Kidney capillary endothelial cell (primary cell): ENCODE measurements at regions not wholly inside any gene's neighbourhood (a gene's known extent, or its start where the extent isn't known, plus 50 kb on each side); places are given as distances from the start of the nearest gene placed in this dataset.
"Not testable (repeated sequence)": the region's sequence is repeated elsewhere in the genome, so short reads cannot be mapped to it uniquely, and the experiment has no call there.

Experiments
- DNase-seq: peaks from one replicate; pipeline ENCODE4 v3.0.0-alpha.2; 2018; ENCODE audit warnings: low spot score

DNA sequence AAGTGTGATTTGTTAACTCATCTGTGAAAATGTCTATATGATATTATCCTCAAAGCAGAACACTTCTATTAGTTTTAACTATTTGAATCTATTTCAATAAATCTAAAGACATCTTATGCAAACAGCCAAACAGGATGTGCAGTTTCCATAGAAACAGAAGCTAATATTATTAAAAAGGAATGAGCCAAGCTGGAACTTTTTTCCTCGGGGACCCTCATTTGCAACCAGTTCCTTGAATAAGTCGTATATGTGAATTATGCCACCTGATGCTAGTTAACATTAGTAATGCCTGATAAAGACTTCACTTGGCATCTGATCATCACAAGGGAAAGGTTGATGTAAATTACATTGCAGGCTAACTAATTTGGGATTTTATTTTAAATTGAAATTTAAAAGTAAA lies 216.9 kb upstream of the SMLR1 start:
- no peak for DNase-seq

DNA sequence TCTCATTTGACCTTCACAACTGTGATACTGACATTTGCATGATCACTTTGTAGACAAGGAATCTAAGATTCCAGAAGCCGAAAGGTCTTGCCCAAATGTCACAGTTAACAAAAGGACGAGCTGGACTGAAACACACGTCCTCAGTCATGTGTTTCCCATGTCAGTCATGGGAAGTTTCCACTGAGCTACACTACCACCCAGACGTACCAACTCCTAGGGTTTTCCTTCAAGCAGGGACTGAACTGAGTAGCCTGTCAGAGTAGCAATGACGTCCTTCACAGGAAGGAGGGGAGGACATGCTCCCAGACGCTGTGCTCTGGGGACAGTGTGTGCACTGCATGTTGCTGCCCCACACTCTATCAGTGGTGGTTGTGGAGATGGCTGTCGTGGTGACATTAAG lies 215.8 kb upstream of the SMLR1 start:
- DNase-seq = no peak

DNA sequence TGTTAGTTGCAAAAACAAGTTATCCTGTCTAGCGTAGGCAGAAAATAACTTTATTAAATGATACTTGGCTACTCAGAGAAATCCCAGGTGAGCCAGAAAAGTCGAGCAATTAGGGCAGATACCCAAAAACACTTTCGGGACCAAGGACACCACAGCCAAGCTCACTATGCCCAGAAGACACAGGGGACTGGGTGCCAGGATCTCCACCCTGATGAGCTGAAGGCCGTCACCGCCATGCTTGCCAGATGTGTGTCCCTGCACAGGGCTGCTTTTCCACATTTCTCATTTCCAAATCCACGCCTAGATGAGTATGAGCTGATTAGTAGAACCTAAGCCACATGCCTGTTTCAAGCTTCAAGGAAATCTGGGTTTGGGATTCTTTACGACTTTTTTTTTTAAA lies 214.0 kb upstream of the SMLR1 start:
- no peak for DNase-seq

DNA sequence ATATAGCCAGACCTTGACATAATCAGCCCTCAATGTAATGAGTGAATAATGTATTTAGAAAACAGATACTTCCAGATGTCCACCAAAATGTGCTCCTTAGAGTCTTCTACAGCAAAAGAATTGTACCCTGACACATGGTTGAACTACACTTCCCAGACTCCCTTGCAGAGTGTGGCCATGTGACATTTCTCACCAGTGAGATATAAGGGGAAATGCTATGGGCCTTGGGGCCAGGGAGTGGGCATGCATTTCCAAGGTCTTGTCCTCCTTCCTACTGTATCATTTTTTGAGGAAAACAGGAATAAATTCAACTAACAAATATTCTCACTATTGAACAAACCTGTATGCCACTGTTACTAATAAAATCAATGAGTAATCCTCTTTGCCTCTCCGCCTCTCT lies 211.4 kb upstream of the SMLR1 start:
- DNase-seq = no peak

DNA sequence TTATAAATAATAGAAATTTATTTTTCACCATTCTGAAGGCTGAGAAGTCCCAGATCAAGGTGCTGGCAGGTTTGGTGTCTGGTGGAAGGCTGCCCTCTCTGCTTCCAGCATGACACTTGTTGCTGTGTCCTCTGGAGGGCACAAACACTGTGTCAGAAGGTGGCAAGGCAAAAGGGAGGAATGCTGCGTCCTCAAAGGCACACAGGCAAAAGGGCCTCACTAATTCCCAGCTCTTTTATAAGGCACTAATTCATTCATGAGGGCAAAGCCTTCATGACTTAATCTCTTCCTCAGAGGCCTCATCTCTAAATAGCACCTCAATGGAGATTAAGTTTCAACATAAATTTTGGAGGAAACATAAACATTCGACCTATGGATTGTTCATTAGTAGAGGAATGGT lies 209.5 kb upstream of the SMLR1 start:
- DNase-seq = no peak

DNA sequence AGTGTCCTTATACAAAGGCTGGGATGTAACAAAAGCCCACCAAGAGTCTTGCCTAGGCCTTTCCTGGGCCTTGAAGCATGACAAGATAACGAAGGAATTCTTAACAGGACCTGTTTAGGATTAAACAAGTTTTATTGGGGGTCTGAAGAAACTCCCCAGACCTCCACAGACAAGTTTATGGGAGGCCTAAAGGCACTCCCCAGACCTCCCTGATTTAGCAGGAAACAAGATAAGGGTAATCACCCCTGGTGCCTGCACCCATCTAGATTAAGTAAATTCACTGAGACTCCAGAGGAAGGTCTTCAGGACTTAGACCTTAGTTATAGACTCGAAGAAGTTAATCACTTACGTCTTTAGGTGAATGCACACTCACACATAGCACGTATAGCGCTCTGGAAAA lies 208.4 kb upstream of the SMLR1 start:
- not testable (repeated sequence) for DNase-seq

DNA sequence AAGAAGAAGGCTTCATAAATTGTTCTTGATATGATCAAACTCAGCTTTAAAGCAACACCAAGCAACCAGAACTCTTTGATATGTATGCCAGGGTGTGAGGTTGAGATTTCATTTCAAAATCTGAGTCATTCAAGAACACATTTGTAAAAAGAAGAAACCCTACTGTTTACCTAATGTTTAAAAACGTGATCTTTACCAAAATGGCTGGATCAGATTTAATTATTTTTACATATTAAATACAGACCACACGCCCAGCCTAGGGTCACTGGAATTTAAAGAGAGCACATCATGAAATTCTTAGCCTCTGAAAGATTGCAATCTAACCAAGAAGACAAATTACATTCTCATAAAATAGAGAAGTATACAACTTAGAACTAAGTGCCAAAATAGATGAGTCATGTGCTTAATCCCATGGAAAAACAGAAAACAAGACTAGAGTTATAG lies 206.8 kb upstream of the SMLR1 start:
- DNase-seq = no peak

DNA sequence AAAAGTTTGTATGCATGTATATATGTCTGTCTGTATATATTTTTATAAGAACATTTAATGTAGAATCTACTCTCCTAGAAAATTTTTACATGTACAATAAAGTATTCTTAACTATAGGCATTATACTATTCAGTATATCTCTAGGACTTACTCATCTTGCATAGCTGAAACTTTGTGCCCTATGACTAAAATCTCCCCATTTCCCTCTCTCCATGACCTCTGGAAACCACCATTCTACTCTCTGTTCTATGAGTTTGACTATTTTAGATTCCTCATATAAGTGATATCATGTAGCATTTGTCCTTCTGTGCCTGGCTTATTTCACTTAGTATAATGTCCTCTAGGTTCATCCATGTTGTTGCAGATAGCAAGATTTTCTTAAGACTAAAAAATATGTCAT lies 205.1 kb upstream of the SMLR1 start:
- no peak for DNase-seq

DNA sequence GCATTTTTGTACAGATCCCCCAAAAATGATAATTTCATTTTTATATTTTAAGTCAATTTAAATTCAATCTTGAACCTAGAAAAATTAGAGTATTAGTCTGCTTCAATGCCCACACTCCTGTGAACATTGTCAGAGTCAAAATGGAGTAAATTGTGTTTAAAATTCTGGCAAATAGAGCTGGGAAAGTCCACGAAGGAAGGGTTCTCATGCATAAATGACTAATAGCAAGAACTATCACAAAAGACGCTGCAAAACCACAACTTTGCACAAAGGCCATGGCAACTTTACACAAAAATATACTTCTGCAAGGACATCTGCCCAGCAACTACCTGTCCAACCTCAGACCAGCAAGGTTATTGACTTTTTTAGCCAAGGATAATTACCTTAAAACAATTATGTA lies 203.2 kb upstream of the SMLR1 start:
- DNase-seq = no peak

DNA sequence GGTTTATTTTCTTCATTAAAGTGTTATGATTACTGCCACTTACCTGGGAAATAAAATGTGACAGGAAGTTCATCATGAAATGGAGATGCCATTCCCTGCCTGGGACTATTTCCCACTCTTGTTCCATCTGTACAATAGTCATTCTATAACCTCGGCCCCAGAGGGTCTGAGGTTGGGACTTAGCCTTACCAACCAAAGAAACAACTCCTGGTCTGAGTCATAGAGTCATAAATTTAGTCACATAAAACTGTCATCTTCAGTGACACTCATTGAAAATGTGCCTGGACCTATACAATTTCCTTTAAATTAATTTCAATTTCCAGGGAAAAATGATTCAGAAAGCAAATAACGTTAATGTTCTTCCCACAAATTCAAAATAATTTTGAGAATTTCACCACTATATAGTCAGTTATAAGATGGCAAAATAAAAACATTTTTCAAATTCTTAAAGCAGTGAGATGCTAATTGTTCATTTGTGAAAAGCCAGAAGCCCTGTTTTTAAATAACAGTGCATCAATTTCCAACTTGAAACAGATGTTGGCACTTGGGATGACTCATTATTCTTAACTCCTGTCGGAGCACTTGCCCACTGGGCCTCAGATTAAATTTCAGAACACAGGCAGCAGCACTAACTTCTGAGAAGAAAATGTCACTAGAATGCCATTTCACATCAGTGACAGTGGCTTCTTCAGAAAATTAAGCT lies 201.2 kb upstream of the SMLR1 start:
- peak; percentile 22 for DNase-seq

DNA sequence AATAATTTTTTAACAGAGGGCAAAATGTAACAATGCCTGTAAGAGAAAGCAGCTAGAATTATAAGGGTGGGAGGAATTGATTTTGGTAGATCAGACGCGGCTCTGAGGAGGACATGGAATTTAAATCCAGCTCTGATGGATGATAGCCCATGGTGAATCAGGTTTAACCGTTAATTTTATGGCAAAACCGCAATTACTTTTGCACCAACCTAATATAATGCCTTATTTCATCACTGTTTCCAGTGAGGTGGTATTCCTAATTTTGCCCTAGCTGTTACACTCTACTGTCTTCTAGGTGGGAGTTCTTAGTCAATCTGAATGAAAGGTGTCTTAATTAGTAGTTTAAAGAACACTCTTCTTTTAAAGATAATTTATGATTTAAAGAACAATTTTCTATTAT lies 198.3 kb upstream of the SMLR1 start:
- no peak for DNase-seq

DNA sequence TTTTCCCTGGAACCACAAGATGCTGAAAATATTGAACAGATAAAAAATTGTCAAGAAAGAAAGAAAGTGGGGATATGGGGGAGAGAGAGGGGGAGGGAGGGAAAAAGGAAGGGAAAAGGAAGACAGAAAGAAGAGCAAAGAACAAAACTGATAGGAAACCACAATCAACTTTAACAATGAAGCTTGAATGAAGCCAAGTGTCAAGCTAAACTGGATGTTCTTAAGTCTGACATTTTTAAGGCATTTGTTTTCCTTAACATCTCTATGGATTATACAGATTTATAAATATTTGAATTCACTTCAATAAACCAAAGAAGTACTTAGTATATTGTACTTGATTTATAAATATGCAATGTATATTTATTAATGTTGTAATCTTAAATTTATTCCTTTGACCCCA lies 197.6 kb upstream of the SMLR1 start:
- DNase-seq = no peak

DNA sequence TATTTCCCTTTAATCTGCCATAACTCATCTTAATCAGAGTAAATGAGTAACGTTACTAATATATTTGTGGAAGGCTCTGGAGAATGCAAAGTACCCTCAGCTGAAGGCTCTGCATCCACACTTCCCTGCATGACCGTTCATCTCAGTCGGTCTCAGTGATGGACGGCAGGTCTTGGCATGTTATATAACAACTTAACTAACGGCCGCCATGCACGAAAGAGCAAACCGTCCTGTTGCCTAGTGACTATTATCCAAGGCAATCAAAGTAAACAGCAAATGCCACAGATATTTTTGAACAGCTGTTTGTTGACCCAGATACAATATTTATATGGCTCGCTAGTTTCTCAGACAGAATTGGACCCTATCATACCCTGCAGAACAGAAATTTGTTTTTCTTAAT lies 194.9 kb upstream of the SMLR1 start:
- no peak for DNase-seq

DNA sequence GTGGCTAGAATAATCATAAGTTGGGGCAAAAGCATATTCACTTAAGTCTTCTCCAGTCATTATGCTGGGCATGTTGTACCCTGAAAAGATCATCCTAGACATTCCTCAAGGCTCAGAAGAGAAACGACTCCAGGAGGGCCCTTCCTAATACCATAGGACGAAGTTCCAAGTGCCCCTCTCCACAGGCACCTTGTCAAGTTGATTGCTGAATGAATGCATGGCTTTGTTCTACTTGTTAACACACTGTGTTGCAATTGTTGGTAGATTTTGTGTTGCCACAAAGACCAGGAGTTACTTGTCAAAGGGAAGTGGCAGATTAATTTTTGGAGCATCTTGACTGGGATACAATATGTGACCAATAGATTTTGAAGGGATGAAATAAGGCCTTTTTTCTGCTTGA lies 194.3 kb upstream of the SMLR1 start:
- DNase-seq = no peak

DNA sequence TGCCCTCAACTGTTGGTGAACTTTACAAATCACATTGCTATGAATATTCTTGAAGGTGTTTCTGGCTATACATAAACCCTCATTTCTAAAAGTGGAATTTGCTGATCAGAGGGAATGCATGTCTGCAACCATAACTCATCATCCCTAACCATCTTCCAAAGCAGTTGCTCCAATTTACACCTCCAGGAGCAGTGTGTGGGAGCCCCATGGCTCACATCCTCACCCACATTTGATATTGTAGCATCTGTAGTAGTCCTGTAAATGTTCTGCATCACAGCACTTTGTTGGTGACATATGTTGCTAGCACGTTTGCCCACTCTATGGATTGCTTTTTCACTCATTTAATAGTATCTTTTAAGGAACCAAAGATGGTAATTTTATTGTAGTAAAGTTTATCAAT lies 183.8 kb upstream of the SMLR1 start:
- no peak for DNase-seq

DNA sequence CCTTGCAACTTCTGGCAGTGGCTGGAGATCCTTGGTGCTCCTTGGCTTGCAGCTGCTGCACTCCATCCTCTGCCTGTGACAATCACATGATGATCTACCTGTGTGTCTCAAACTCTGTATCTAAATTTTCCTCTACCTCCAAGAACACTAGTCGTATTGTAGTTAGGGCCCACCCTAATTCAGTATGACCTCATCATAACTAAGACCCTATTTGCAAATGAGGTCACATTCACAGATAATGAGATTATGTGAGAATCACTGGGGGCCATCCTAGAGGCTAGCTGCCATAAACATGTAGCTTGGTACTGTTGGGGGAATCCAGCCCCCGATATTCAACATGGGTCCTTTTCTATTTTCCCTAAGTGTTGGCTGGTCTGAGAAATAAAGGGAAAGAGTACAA lies 183.0 kb upstream of the SMLR1 start:
- DNase-seq = no peak

DNA sequence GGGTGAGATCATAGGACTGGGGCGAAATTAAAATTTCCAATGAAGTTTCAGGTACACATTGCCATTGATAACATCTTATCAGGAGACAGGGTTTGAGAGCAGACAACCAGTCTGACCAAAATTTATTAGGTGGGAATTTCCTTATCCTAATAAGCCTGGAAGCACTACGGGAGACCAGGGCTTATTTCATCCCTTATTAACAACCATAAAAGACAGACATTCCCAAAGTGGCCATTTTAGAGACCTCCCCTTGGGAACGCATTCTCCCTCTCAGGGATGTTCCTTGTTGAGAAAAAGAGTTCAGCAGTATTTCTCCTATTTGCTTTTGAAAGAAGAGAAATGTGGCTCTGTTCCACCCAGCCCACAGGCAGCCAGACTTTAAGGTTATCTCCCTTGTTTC lies 182.4 kb upstream of the SMLR1 start:
- DNase-seq = not testable (repeated sequence)

DNA sequence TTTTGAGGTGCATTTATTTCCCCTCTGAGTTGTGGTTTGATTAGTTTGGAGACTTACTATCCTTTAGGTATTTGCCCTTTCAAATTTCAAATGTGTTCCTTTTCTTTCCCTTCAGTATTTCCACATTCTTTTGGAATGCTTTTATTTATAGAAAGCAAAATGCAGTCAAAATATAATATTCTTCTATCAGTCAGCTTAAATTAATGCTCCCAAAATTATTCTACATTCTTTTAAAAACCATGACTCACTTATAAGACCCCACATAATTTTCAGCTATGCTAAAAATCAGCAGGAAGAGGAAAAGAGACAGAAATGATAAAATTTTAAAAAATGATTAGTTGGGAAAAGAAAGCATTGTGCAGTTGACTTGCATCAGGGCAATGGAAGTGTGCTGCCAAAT lies 180.0 kb upstream of the SMLR1 start:
- no peak for DNase-seq

DNA sequence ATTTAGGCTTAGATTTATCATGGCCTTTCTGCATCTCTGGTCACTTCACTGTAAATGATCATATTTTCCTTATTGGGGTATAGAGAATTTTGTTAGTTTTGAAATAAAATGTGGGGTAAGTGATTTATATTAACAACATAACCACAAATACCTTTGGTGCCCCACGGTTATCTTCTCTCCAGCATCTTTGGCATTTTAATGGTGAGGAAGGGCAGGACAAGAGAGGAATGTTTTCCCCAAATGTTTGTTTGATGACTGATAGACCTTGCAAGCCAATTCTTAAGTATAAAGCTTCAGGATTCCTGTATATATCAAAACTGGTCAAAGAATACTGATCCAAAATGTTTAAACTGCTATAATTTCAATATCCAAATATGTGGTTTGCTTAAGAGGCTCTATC lies 171.6 kb upstream of the SMLR1 start:
- no peak for DNase-seq

DNA sequence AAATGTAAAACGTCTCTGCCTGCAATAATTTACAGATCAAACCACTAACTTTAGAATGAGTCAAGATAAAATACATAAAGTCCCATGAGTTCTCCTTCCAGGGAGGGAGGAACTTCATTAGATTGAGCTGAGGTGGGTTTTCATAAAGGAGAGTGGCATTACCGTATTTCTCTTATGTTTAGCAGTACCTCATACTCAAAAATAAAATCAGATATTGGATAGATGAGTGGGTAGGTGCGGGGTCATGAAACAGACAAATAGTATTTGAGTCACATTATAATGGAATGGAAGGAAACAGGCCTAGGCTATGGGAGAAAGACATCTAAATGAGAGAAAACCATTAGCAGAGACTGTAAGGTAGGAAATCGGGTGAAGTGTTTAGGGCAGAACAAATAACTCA lies 166.1 kb upstream of the SMLR1 start:
- DNase-seq = no peak

DNA sequence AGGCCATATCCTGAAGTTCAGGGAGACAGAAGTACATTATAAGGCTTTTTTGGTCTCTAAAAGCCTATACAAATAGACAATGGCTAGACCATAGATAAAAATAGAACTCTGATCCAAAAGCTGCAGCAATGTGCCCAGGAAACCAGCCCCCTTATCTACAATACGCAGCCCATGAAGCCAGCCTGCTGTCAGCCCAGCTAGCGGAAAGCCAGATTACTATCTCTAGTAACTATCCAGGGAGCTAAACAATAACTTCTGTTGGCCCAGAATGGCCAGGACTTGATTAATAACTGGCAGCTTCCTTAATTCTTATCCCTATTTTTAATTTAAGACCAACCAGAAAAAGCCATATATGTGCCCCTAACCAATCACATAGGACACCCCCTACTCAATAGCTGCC lies 160.4 kb upstream of the SMLR1 start:
- DNase-seq = no peak

DNA sequence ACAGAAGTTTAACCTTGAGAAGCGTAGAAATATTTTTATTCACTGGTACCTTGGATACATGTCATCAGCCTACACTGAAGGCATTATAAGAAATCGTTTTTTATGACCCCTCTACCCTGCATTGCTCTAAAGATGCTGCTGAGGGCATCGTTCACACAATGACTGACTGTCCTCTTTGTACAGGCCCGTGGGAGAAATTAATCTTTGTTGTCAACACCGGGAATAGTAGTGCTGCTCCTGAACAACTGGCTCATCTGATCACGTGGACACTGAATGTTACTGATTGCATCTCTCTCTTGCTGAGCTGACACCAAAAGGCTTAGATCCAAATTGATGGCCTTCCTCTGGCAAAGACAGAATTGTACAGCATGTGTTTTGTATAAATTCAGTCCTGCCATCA lies 157.1 kb upstream of the SMLR1 start:
- DNase-seq = no peak

DNA sequence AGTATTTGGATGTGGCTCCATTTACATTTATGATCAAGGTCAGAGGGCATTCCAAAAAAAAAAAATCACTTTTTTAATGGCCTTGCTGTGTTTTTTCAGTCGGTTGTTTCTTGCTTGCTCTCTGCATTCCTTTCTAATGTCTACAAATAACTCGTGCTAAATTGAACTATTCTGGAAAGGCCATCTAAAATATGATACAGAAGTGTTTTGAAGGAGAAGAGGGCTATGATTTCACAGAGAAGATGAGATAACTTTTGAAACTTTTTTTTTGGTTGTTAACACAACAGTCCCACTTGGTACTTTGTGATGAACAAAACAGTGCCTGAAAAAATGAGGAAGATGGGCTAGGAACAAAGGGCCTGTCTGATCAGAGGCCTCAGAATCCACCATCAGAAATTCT lies 156.1 kb upstream of the SMLR1 start:
- no peak for DNase-seq

DNA sequence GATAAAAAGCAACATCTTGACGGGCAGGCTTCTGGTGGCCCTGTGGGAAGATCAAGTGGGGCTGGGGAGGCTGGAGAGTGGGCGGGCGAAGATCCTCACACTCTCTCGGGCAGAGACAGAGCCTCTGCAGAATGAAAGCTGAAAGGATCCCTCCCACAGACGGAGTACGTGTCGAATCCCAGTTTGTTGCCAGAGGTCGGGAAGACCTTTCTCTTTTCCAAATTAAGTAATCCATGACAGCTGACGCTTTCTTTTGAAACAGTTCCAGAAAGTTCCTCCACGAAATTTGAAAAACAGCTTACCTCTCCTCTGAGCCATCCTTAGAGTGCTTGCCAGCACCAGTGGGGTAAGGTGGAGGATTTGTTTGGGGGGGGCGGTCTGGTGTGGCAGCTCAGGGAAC lies 155.6 kb upstream of the SMLR1 start:
- no peak for DNase-seq

DNA sequence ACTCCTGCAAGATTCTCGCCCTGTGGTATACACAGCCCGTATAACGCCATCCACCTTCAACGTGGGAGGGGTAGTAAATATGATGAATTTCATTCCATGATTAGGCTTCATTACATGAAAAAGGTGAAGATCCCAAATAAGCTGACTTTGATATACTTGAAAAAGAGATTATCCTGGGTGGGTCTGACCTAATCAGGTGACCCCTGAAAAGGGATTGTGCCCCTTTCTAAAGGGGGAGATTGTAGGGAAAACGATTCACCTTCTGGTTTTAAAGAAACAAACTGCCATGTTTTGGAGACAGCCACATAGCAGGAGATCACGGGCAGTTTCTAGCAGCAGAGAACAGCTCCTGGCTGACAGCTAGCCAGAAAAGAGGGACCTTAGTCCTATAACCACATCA lies 155.1 kb upstream of the SMLR1 start:
- DNase-seq = no peak
